GM06990 (cell line): ENCODE measurements at regions not wholly inside any gene's neighbourhood (a gene's known extent, or its start where the extent isn't known, plus 50 kb on each side); places are given as distances from the start of the nearest gene placed in this dataset.

ENCODE experiments used
- DNase-seq: peaks from one replicate; pipeline ENCODE4 v3.0.0-alpha.2; 2011; ENCODE audit not compliant: insufficient read length; ENCODE audit errors: extremely low read depth
- H3K27me3 ChIP-seq: replicated peaks from 2 replicates; pipeline ENCODE4 v1.6.0; 2011; ENCODE audit warnings: low read length; ENCODE audit not compliant: control insufficient read depth, insufficient read depth
- H3K36me3 ChIP-seq: 2 replicates; pipeline ENCODE4 v1.5.1; 2011; ENCODE audit warnings: low read length; ENCODE audit not compliant: control insufficient read depth, insufficient read depth
- H3K4me3 ChIP-seq: replicated peaks from 2 replicates; pipeline ENCODE4 v1.5.1; 2011; ENCODE audit warnings: low read depth, mild to moderate bottlenecking, control low read depth, low read length
- TF ChIP-seq, protein P1 (sequence below): IDR thresholded peaks from 2 replicates; pipeline ENCODE4 v1.5.1; 2011; ENCODE audit warnings: low read length, control low read depth, mild to moderate bottlenecking, inconsistent platforms; ENCODE audit not compliant: insufficient read depth, poor library complexity, severe bottlenecking

DNA sequence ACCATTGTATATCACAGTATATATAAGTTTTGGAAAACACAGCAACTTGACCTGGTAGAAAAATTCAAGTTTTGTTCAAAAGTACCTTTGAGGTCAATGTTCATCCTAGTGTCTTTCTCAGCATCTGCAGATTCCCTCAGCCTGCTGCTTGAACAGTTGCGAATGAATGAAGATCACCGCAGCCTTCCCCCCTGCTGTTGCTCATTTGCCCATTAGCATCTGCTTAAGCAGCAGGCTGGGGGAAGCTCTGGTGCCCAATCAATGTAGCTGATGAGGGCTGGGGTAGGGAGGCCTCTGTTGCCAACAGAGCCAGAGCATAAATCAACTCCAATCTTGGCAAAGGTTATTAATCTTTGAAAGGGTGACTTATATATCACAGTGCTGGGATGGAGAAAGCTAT lies 586.5 kb upstream of the PTPRD start:
- Histone ChIP-seq H3K27me3 (no peaks in the 10 kb centered on the region), H3K36me3 (no peaks in the 10 kb centered on the region), H3K4me3 (no peak overlapping the region)
- TF ChIP-seq, protein P1, sequence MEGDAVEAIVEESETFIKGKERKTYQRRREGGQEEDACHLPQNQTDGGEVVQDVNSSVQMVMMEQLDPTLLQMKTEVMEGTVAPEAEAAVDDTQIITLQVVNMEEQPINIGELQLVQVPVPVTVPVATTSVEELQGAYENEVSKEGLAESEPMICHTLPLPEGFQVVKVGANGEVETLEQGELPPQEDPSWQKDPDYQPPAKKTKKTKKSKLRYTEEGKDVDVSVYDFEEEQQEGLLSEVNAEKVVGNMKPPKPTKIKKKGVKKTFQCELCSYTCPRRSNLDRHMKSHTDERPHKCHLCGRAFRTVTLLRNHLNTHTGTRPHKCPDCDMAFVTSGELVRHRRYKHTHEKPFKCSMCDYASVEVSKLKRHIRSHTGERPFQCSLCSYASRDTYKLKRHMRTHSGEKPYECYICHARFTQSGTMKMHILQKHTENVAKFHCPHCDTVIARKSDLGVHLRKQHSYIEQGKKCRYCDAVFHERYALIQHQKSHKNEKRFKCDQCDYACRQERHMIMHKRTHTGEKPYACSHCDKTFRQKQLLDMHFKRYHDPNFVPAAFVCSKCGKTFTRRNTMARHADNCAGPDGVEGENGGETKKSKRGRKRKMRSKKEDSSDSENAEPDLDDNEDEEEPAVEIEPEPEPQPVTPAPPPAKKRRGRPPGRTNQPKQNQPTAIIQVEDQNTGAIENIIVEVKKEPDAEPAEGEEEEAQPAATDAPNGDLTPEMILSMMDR, result no peak
- DNase-seq, result no peak

DNA sequence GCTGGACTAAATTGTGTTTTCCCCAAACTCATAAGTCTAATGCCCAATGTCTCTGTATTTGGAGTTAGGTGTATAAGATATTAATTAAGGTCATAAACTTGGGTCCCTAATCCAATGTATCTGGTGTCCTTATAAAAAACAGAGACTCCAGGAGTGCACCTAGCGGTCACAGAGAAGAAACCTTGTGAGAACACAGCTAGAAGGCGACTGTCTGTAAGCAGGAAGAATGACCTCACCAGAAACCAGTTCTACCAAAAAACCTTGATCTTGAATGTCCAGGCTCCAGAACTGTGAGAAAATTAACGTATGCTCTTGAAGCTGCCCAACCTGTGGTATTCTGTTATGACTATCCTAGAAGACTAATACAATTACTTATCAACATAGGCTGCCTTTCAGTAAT lies 591.7 kb upstream of the PTPRD start:
- Histone ChIP-seq H3K36me3 (no peaks in the 10 kb centered on the region), H3K27me3 (no peaks in the 10 kb centered on the region), H3K4me3 (no peak overlapping the region)
- TF ChIP-seq, protein P1, result no peak
- DNase-seq, result no peak

DNA sequence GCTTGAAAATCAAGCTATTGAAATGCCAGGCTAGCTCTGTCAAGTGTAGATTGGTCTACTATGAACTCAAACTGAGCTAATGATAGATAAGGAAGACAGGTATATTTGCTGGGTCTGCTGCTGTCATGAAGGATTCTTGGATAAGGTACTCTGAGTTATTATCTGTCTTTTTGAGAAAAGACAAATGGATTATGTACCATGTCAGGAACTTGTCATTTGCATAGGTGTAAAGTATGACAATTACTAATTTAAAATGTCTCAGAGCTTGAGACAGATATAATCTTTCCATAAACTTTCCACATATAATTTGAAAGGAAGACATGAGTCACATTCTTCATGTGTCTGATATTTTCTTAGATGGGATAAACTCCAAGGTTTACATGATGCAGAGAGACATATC lies 594.1 kb upstream of the PTPRD start:
- TF ChIP-seq, protein P1, result no peak
- Histone ChIP-seq H3K36me3 (no peaks in the 10 kb centered on the region), H3K4me3 (no peak overlapping the region), H3K27me3 (no peaks in the 10 kb centered on the region)
- DNase-seq, result no peak

DNA sequence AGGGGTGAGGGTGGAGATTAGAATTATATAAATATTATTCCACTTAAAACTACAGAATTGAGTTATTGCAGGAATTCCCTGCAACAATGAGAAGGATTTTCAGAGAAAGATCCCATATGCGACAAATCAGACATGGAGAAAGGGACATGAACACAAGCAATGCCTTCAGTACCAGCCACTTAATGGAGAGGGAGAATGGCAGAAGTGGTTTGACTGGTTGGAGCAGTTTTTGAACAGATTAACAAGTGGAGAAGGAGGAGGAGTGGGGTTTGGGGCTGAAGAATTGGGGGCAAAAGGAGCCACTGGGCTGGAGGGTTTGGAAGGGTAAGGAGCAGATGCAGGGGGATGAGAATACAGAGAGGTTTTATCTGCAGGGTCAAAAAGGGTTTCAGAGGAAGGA lies 620.9 kb upstream of the PTPRD start:
- Histone ChIP-seq H3K27me3 (no peaks in the 10 kb centered on the region), H3K36me3 (no peaks in the 10 kb centered on the region), H3K4me3 (no peak overlapping the region)
- TF ChIP-seq, protein P1, result no peak
- DNase-seq, result no peak

DNA sequence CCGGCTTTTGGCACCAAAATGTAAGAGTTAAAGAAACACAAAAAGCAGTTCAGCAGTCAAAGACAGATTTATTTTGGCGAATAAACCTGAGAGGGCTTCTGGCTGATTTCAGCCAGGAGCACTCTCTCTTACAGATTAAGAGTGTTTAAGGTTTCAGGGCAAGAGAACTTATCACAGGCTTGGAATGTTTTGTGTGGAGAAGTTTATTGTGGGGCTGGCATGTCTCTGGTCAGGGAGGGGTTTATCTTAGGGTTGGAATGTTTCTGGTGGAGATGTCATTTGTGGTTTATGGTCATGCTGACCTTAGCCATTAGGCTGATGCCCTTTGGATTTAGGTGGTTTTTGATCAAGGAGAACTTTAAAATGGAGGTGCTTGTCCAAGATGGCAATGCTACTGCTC lies 622.3 kb upstream of the PTPRD start:
- TF ChIP-seq, protein P1, result no peak
- Histone ChIP-seq H3K27me3 (no peaks in the 10 kb centered on the region), H3K36me3 (no peaks in the 10 kb centered on the region), H3K4me3 (no peak overlapping the region)
- DNase-seq, result no peak

DNA sequence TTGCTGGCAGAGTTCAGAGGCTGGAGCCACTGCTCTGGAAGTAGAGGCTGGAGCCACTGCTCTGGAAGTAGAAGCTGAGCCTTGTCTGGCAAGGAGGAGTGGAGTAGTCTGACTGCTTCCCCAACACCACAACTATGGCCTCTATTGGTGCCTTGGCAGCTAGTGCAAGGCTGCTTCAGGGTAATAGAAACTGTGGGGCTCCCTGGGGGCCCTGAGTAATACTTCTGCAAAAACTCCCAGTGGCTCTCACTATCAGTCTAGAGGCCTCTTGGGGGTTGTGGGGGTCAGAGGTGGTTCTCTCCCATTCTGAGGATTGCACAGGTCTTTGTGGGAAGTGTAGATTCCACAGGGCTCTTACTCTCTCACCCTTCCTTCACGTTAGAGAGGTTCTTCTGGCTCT lies 629.0 kb upstream of the PTPRD start:
- no peak for DNase-seq
- H3K4me3 ChIP-seq, result no peak overlapping the region
- H3K27me3 ChIP-seq, result no peaks in the 10 kb centered on the region
- TF ChIP-seq, protein P1, result no peak
- H3K36me3 ChIP-seq, result no peaks in the 10 kb centered on the region
